ENCODE measurements at regions not wholly inside any gene's neighbourhood (a gene's known extent, or its start where the extent isn't known, plus 50 kb on each side); places are given as distances from the start of the nearest gene placed in this dataset.

GRCh38 chr4:181438641-181439040 lies 804.6 kb upstream of the TENM3 start:
- H3K27me3 ChIP-seq (ENCODE audit: control insufficient read depth in 1 of 2, insufficient read depth in 2 of 2, low read length in 2 of 2), result no peaks in the 10 kb centered on the region
- DNase-seq (ENCODE audit: low spot score), result no peak
- no peak overlapping the region for H3K9ac ChIP-seq (ENCODE audit: insufficient read depth, low read depth, low read length)
- no peak overlapping the region for H3K27ac ChIP-seq (ENCODE audit: extremely low read length, insufficient read depth, low read length)
- H2AFZ ChIP-seq (ENCODE audit: low read length), result no peak overlapping the region
- H3K4me1 ChIP-seq (ENCODE audit: insufficient read depth, low read length), result no peaks in the 10 kb centered on the region
- H3K9me3 ChIP-seq (ENCODE audit: low read length), result no peaks in the 10 kb centered on the region
- TF ChIP-seq CENPX (CRISPR knock-in tag; IDR thresholded peaks at IDR 0.05) (no peak), BRCA1 (CRISPR knock-in tag; IDR thresholded peaks at IDR 0.05) (no peak), NBN (conservative IDR thresholded peaks at IDR 0.05) (no peak), ZBTB43 (CRISPR knock-in tag; conservative IDR thresholded peaks at IDR 0.05) (no peak)
- ChIA-PET CTCF (ENCODE audit: low intra/inter-chr PET ratio, low total read pairs) (no interaction called here), POLR2A (no interaction called here)
- intact Hi-C loops (cut with micrococcal nuclease; ENCODE audit: unreplicated experiment), result no loop called here
- no peaks in the 10 kb centered on the region for H3K36me3 ChIP-seq (replicated peaks in 1 of 2; ENCODE audit: control insufficient read depth in 1 of 2, insufficient read depth in 2 of 2, low read length in 2 of 2)
- in situ Hi-C loops (cut with HindIII; ENCODE audit: extremely low pct_ligation_motif_present, low pct_unique_long_range_greater_than_20kb), result no loop called here
- ATAC-seq, result no peak
- no peak overlapping the region for H3K4me3 ChIP-seq (replicated peaks in 1 of 3; ENCODE audit: insufficient read depth in 1 of 3, low read depth in 2 of 3, low read length in 3 of 3)
- 2% methylated on average over 5 of the region's 5 CpGs for WGBS (ENCODE audit: low lambda C conversion rate)
- no peaks in the 10 kb centered on the region for H3K79me2 ChIP-seq (ENCODE audit: insufficient read depth, low read length)
- no peak for FAIRE-seq
- BruUV-seq (replicated peaks), result no TSS peak
- H4K20me1 ChIP-seq (ENCODE audit: insufficient read depth, low read length), result no peaks in the 10 kb centered on the region
- H3K4me2 ChIP-seq (ENCODE audit: low read depth, low read length), result no peak overlapping the region

- no peak overlapping the region for H3K4me2 ChIP-seq (ENCODE audit: low read depth, low read length)
- ChIA-PET CTCF (ENCODE audit: low intra/inter-chr PET ratio, low total read pairs) (no interaction called here), POLR2A (no interaction called here)
- H3K4me1 ChIP-seq (ENCODE audit: insufficient read depth, low read length), result no peaks in the 10 kb centered on the region
- H3K4me3 ChIP-seq (replicated peaks in 1 of 3; ENCODE audit: insufficient read depth in 1 of 3, low read depth in 2 of 3, low read length in 3 of 3), result no peak overlapping the region
- no peak for ATAC-seq
- H2AFZ ChIP-seq (ENCODE audit: low read length), result no peak overlapping the region
- no peak overlapping the region for H3K27ac ChIP-seq (ENCODE audit: extremely low read length, insufficient read depth, low read length)
- FAIRE-seq, result no peak
- BruUV-seq (replicated peaks), result no TSS peak
- H3K79me2 ChIP-seq (ENCODE audit: insufficient read depth, low read length), result no peaks in the 10 kb centered on the region
- intact Hi-C loops (cut with micrococcal nuclease; ENCODE audit: unreplicated experiment) (no loop called here), in situ Hi-C loops (cut with HindIII; ENCODE audit: extremely low pct_ligation_motif_present, low pct_unique_long_range_greater_than_20kb) (no loop called here)
- DNase-seq (ENCODE audit: low spot score), result no peak
- no peaks in the 10 kb centered on the region for H3K9me3 ChIP-seq (ENCODE audit: low read length)
- WGBS (ENCODE audit: low lambda C conversion rate), result 2% methylated on average over 6 of the region's 6 CpGs
- H3K27me3 ChIP-seq (ENCODE audit: control insufficient read depth in 1 of 2, insufficient read depth in 2 of 2, low read length in 2 of 2), result no peaks in the 10 kb centered on the region
- H4K20me1 ChIP-seq (ENCODE audit: insufficient read depth, low read length), result no peaks in the 10 kb centered on the region
- no peak overlapping the region for H3K9ac ChIP-seq (ENCODE audit: insufficient read depth, low read depth, low read length)
- no peaks in the 10 kb centered on the region for H3K36me3 ChIP-seq (replicated peaks in 1 of 2; ENCODE audit: control insufficient read depth in 1 of 2, insufficient read depth in 2 of 2, low read length in 2 of 2)
- TF ChIP-seq NR1H2 (CRISPR knock-in tag; IDR thresholded peaks at IDR 0.05; ENCODE audit: borderline replicate concordance, low read depth) (no peak), HNF1B (CRISPR knock-in tag; IDR thresholded peaks at IDR 0.05) (no peak), MAFG (CRISPR knock-in tag; IDR thresholded peaks at IDR 0.05) (no peak), ZNF317 (CRISPR knock-in tag; IDR thresholded peaks at IDR 0.05) (no peak), ZNF260 (CRISPR knock-in tag; IDR thresholded peaks at IDR 0.05; ENCODE audit: borderline replicate concordance, low read depth) (no peak), PPARG (CRISPR knock-in tag; conservative IDR thresholded peaks at IDR 0.05) (no peak), FOXM1 (CRISPR knock-in tag; IDR thresholded peaks at IDR 0.05) (no peak), SATB2 (CRISPR knock-in tag; IDR thresholded peaks at IDR 0.05) (no peak), ZFP36L2 (CRISPR knock-in tag; IDR thresholded peaks at IDR 0.05) (no peak), AFF4 (CRISPR knock-in tag; IDR thresholded peaks at IDR 0.05) (no peak), SALL1 (CRISPR knock-in tag; IDR thresholded peaks at IDR 0.05) (no peak)
Observed at GRCh38 chr4:181443021-181443420, 800.2 kb upstream of the TENM3 start.

All from HepG2 (cell line).